ENCODE measurements at regions not wholly inside any gene's neighbourhood (a gene's known extent, or its start where the extent isn't known, plus 50 kb on each side); places are given as distances from the start of the nearest gene placed in this dataset.

- Histone ChIP-seq H3K4me3 (ENCODE audit: low read length) (no peak overlapping the region), H3K27me3 (ENCODE audit: control insufficient read depth, insufficient read depth, low read length) (no peaks in the 10 kb centered on the region), H3K27ac (ENCODE audit: low read length) (no peak overlapping the region), H3K36me3 (ENCODE audit: control insufficient read depth, insufficient read depth, low read length) (no peaks in the 10 kb centered on the region), H3K9me3 (ENCODE audit: control insufficient read depth, insufficient read depth, low read length) (no peaks in the 10 kb centered on the region), H3K4me1 (ENCODE audit: control insufficient read depth, insufficient read depth, low read length) (no peaks in the 10 kb centered on the region)
- H3K4me1 Mint-ChIP-seq, result peaks cover 0 to 9% of the 10 kb centered on the region in 2 donors
- WGBS (ENCODE audit: insufficient coverage), result 95% methylated on average over 4 of the region's 5 CpGs
- ATAC-seq (no peak), DNase-seq (no peak)
- no peak overlapping the region for H3K27ac Mint-ChIP-seq
- H3K36me3 Mint-ChIP-seq, result no peaks in the 10 kb centered on the region
- H3K27me3 Mint-ChIP-seq (ENCODE audit: low read depth in 2 of 2), result no peaks in the 10 kb centered on the region
- intact Hi-C loops (cut with micrococcal nuclease), result no loop called here
- no peaks in the 10 kb centered on the region for H3K9me3 Mint-ChIP-seq
- no peak overlapping the region for H3K4me3 Mint-ChIP-seq
- TF ChIP-seq CTCF (IDR thresholded peaks at IDR 0.05), result no peak
Observed at GRCh38 chr9:38186404-38187115, 117.5 kb upstream of the SHB start.

- no peak overlapping the region for H3K27ac Mint-ChIP-seq
- H3K9me3 Mint-ChIP-seq, result no peaks in the 10 kb centered on the region
- no peak for DNase-seq
- Histone ChIP-seq H3K36me3 (ENCODE audit: control insufficient read depth, insufficient read depth, low read length) (no peaks in the 10 kb centered on the region), H3K27ac (ENCODE audit: low read length) (no peak overlapping the region), H3K9me3 (ENCODE audit: control insufficient read depth, insufficient read depth, low read length) (no peaks in the 10 kb centered on the region), H3K4me1 (ENCODE audit: control insufficient read depth, insufficient read depth, low read length) (no peaks in the 10 kb centered on the region), H3K4me3 (ENCODE audit: low read length) (no peak overlapping the region), H3K27me3 (ENCODE audit: control insufficient read depth, insufficient read depth, low read length) (no peaks in the 10 kb centered on the region)
- no peak for ATAC-seq
- TF ChIP-seq CTCF (IDR thresholded peaks at IDR 0.05), result no peak
- peaks cover 0 to 9% of the 10 kb centered on the region in 2 donors for H3K4me1 Mint-ChIP-seq
- H3K27me3 Mint-ChIP-seq (ENCODE audit: low read depth in 2 of 2), result no peaks in the 10 kb centered on the region
- no peak overlapping the region for H3K4me3 Mint-ChIP-seq
- intact Hi-C loops (cut with micrococcal nuclease), result no loop called here
- WGBS (ENCODE audit: insufficient coverage), result 75% methylated on average over 4 of the region's 6 CpGs
- no peaks in the 10 kb centered on the region for H3K36me3 Mint-ChIP-seq
Observed at GRCh38 chr9:38185647-38186403, 116.8 kb upstream of the SHB start.

GRCh38 chr9:38183994-38184568, 115.1 kb upstream of the SHB start:
- Histone ChIP-seq H3K27me3 (ENCODE audit: control insufficient read depth, insufficient read depth, low read length) (no peaks in the 10 kb centered on the region), H3K36me3 (ENCODE audit: control insufficient read depth, insufficient read depth, low read length) (no peaks in the 10 kb centered on the region), H3K4me1 (ENCODE audit: control insufficient read depth, insufficient read depth, low read length) (no peaks in the 10 kb centered on the region), H3K9me3 (ENCODE audit: control insufficient read depth, insufficient read depth, low read length) (no peaks in the 10 kb centered on the region), H3K27ac (ENCODE audit: low read length) (no peak overlapping the region), H3K4me3 (ENCODE audit: low read length) (no peak overlapping the region)
- Mint-ChIP-seq H3K27ac (no peak overlapping the region), H3K27me3 (ENCODE audit: low read depth in 2 of 2) (no peaks in the 10 kb centered on the region), H3K4me1 (peaks cover 0 to 10% of the 10 kb centered on the region in 2 donors), H3K36me3 (no peaks in the 10 kb centered on the region), H3K9me3 (no peaks in the 10 kb centered on the region), H3K4me3 (no peak overlapping the region)
- no peak for DNase-seq
- ATAC-seq, result no peak
- TF ChIP-seq CTCF (IDR thresholded peaks at IDR 0.05), result no peak
- intact Hi-C loops (cut with micrococcal nuclease), result no loop called here
